Mesendoderm (in vitro differentiated cells): ENCODE measurements at regions not wholly inside any gene's neighbourhood (a gene's known extent, or its start where the extent isn't known, plus 50 kb on each side); places are given as distances from the start of the nearest gene placed in this dataset.

ENCODE experiments used
- DNase-seq: peaks from one replicate; pipeline ENCODE4 v3.0.0; 2013
- H2AK5ac ChIP-seq: 2 replicates; pipeline ENCODE4 v1.6.1; 2013; ENCODE audit warnings: low read length, inconsistent platforms
- H2BK120ac ChIP-seq: 2 replicates; pipeline ENCODE4 v1.6.1; 2013; ENCODE audit warnings: low read depth, mild to moderate bottlenecking, low read length, moderate library complexity, mixed read lengths
- H2BK15ac ChIP-seq: replicated peaks from 2 replicates; pipeline ENCODE4 v1.6.1; 2013; ENCODE audit warnings: low read depth, mild to moderate bottlenecking, moderate library complexity
- H2BK5ac ChIP-seq: 2 replicates; pipeline ENCODE4 v1.6.1; 2013; ENCODE audit warnings: low read length, inconsistent platforms
- H3K18ac ChIP-seq: 2 replicates; pipeline ENCODE4 v1.6.1; 2013; ENCODE audit warnings: mild to moderate bottlenecking, low read length, mixed read lengths
- H3K23ac ChIP-seq: one replicate; pipeline ENCODE4 v1.6.1; 2013; ENCODE audit warnings: low read length
- H3K27ac ChIP-seq: 2 replicates; pipeline ENCODE4 v1.5.1; 2013; ENCODE audit warnings: low read depth, mild to moderate bottlenecking, inconsistent platforms, low read length, moderate library complexity
- H3K27me3 ChIP-seq: 2 replicates; pipeline ENCODE4 v1.6.1; 2013; ENCODE audit warnings: low read length, control low read depth, mild to moderate bottlenecking, inconsistent platforms; ENCODE audit not compliant: insufficient read depth, poor library complexity
- H3K36me3 ChIP-seq: 2 replicates; pipeline ENCODE4 v1.6.1; 2013; ENCODE audit warnings: low read length, inconsistent platforms; ENCODE audit not compliant: control insufficient read depth, insufficient read depth
- H3K4ac ChIP-seq: one replicate; pipeline ENCODE4 v1.6.1; 2013; ENCODE audit warnings: low read depth, mild to moderate bottlenecking, low read length, moderate library complexity
- H3K4me1 ChIP-seq: 2 replicates; pipeline ENCODE4 v1.6.1; 2013; ENCODE audit warnings: low read depth, low read length, inconsistent platforms; ENCODE audit not compliant: control insufficient read depth
- H3K4me2 ChIP-seq: 2 replicates; pipeline ENCODE4 v1.6.1; 2013; ENCODE audit warnings: low read length
- H3K4me3 ChIP-seq: 2 replicates; pipeline ENCODE4 v1.5.1; 2013; ENCODE audit warnings: mild to moderate bottlenecking, low read length
- H3K56ac ChIP-seq: one replicate; pipeline ENCODE4 v1.6.1; 2013; ENCODE audit warnings: low read length
- H3K79me1 ChIP-seq: 2 replicates; pipeline ENCODE4 v1.6.1; 2013; ENCODE audit warnings: low read length, inconsistent platforms
- H3K79me2 ChIP-seq: 2 replicates; pipeline ENCODE4 v1.6.1; 2013; ENCODE audit warnings: mild to moderate bottlenecking, low read length; ENCODE audit not compliant: control insufficient read depth, insufficient read depth
- H3K9ac ChIP-seq: 2 replicates; pipeline ENCODE4 v1.6.1; 2013; ENCODE audit warnings: low read length, inconsistent platforms
- H4K5ac ChIP-seq: one replicate; pipeline ENCODE4 v1.6.1; 2013; ENCODE audit warnings: low read length
- H4K8ac ChIP-seq: one replicate; pipeline ENCODE4 v1.6.1; 2013; ENCODE audit warnings: low read depth, mild to moderate bottlenecking, control low read depth, low read length, moderate library complexity
- WGBS: extraction: QIAGEN DNeasy Blood & Tissue Kit; methylation state at CpG from one replicate; pipeline ENCODE4 v1.1.7; 2013; ENCODE audit warnings: low lambda C conversion rate, missing lambda C conversion rate; ENCODE audit not compliant: insufficient coverage; ENCODE audit errors: extremely low coverage; 5-methylcytosine and 5-hydroxymethylcytosine counted together

GRCh38 chr1:239765163-239765562, 326.5 kb upstream of the FMN2 start:
- Histone ChIP-seq H3K79me1 (no peaks in the 10 kb centered on the region), H2BK15ac (no peak overlapping the region), H3K9ac (no peak overlapping the region), H3K27ac (no peak overlapping the region), H3K4me2 (no peak overlapping the region), H3K4me1 (no peaks in the 10 kb centered on the region), H2BK5ac (no peak overlapping the region), H3K18ac (no peak overlapping the region), H4K8ac (no peak overlapping the region), H3K4me3 (no peak overlapping the region), H2AK5ac (no peak overlapping the region), H3K36me3 (no peaks in the 10 kb centered on the region), H3K79me2 (no peaks in the 10 kb centered on the region), H4K5ac (no peak overlapping the region), H3K27me3 (no peaks in the 10 kb centered on the region), H3K23ac (no peak overlapping the region), H2BK120ac (no peak overlapping the region), H3K56ac (no peak overlapping the region), H3K4ac (no peak overlapping the region)
- DNase-seq = peak; percentile 25
- no CpG with 5 or more reads among the region's 5 CpGs for WGBS

GRCh38 chr1:239771550-239771949, 320.1 kb upstream of the FMN2 start:
- Histone ChIP-seq H3K27ac (no peak overlapping the region), H2BK15ac (no peak overlapping the region), H3K4me2 (no peak overlapping the region), H2AK5ac (no peak overlapping the region), H3K9ac (no peak overlapping the region), H2BK5ac (no peak overlapping the region), H3K27me3 (no peaks in the 10 kb centered on the region), H3K36me3 (no peaks in the 10 kb centered on the region), H3K79me2 (no peaks in the 10 kb centered on the region), H3K23ac (no peak overlapping the region), H3K79me1 (no peaks in the 10 kb centered on the region), H3K56ac (no peak overlapping the region), H3K4ac (no peak overlapping the region), H4K5ac (no peak overlapping the region), H3K18ac (no peak overlapping the region), H3K4me1 (no peaks in the 10 kb centered on the region), H4K8ac (no peak overlapping the region), H3K4me3 (no peak overlapping the region), H2BK120ac (no peak overlapping the region)
- no peak for DNase-seq
- WGBS = no CpG with 5 or more reads among the region's 2 CpGs

GRCh38 chr1:239772446-239772845, 319.2 kb upstream of the FMN2 start:
- Histone ChIP-seq H3K79me2 (no peaks in the 10 kb centered on the region), H3K4me1 (no peaks in the 10 kb centered on the region), H3K27ac (no peak overlapping the region), H3K23ac (no peak overlapping the region), H2BK5ac (no peak overlapping the region), H2AK5ac (no peak overlapping the region), H4K8ac (no peak overlapping the region), H3K4me3 (no peak overlapping the region), H3K27me3 (no peaks in the 10 kb centered on the region), H3K36me3 (no peaks in the 10 kb centered on the region), H3K18ac (peak overlapping the region; percentile 18), H3K56ac (no peak overlapping the region), H2BK120ac (no peak overlapping the region), H3K9ac (no peak overlapping the region), H2BK15ac (no peak overlapping the region), H4K5ac (no peak overlapping the region), H3K79me1 (no peaks in the 10 kb centered on the region), H3K4me2 (no peak overlapping the region), H3K4ac (no peak overlapping the region)
- WGBS = no CpG with 5 or more reads among the region's 4 CpGs
- DNase-seq = no peak

GRCh38 chr1:239775466-239775865, 316.2 kb upstream of the FMN2 start:
- Histone ChIP-seq H3K9ac (no peak overlapping the region), H3K4me1 (no peaks in the 10 kb centered on the region), H3K27me3 (no peaks in the 10 kb centered on the region), H3K4ac (no peak overlapping the region), H3K4me2 (no peak overlapping the region), H3K23ac (no peak overlapping the region), H4K8ac (no peak overlapping the region), H2BK5ac (no peak overlapping the region), H3K18ac (no peak overlapping the region), H2BK120ac (no peak overlapping the region), H2BK15ac (no peak overlapping the region), H4K5ac (no peak overlapping the region), H2AK5ac (no peak overlapping the region), H3K27ac (no peak overlapping the region), H3K36me3 (no peaks in the 10 kb centered on the region), H3K79me2 (no peaks in the 10 kb centered on the region), H3K4me3 (no peak overlapping the region), H3K56ac (no peak overlapping the region), H3K79me1 (no peaks in the 10 kb centered on the region)
- DNase-seq = no peak
- WGBS = no CpG with 5 or more reads among the region's 6 CpGs

GRCh38 chr1:239778208-239778813, 313.4 kb upstream of the FMN2 start:
- Histone ChIP-seq H2BK120ac (no peak overlapping the region), H3K79me2 (no peaks in the 10 kb centered on the region), H3K18ac (no peak overlapping the region), H3K4me3 (no peak overlapping the region), H2BK5ac (no peak overlapping the region), H3K4ac (no peak overlapping the region), H3K27ac (no peak overlapping the region), H3K4me2 (no peak overlapping the region), H3K79me1 (no peaks in the 10 kb centered on the region), H2AK5ac (no peak overlapping the region), H3K36me3 (no peaks in the 10 kb centered on the region), H3K23ac (no peak overlapping the region), H3K4me1 (no peaks in the 10 kb centered on the region), H4K5ac (no peak overlapping the region), H3K27me3 (no peaks in the 10 kb centered on the region), H4K8ac (no peak overlapping the region), H3K56ac (no peak overlapping the region), H2BK15ac (no peak overlapping the region), H3K9ac (no peak overlapping the region)
- DNase-seq = no peak
- WGBS = no CpG with 5 or more reads among the region's 6 CpGs

GRCh38 chr1:239779962-239780361, 311.7 kb upstream of the FMN2 start:
- Histone ChIP-seq H4K8ac (no peak overlapping the region), H3K4ac (no peak overlapping the region), H3K4me3 (no peak overlapping the region), H3K23ac (no peak overlapping the region), H3K79me1 (no peaks in the 10 kb centered on the region), H4K5ac (no peak overlapping the region), H2BK120ac (no peak overlapping the region), H3K18ac (no peak overlapping the region), H3K27ac (no peak overlapping the region), H3K9ac (no peak overlapping the region), H3K36me3 (no peaks in the 10 kb centered on the region), H3K56ac (no peak overlapping the region), H2BK15ac (no peak overlapping the region), H3K27me3 (no peaks in the 10 kb centered on the region), H3K4me2 (no peak overlapping the region), H2AK5ac (no peak overlapping the region), H3K4me1 (no peaks in the 10 kb centered on the region), H3K79me2 (no peaks in the 10 kb centered on the region), H2BK5ac (no peak overlapping the region)
- WGBS = no CpG with 5 or more reads among the region's 2 CpGs
- DNase-seq = no peak
